HG03108 (cell line): ENCODE measurements at regions not wholly inside any gene's neighbourhood (a gene's known extent, or its start where the extent isn't known, plus 50 kb on each side); places are given as distances from the start of the nearest gene placed in this dataset.

Experiments
- ATAC-seq: cut with Tn5 transposase; IDR thresholded peaks from one replicate; pipeline ENCODE4 v1.9.1; 2021; ENCODE audit warnings: moderate library complexity; ENCODE audit not compliant: unreplicated experiment

DNA sequence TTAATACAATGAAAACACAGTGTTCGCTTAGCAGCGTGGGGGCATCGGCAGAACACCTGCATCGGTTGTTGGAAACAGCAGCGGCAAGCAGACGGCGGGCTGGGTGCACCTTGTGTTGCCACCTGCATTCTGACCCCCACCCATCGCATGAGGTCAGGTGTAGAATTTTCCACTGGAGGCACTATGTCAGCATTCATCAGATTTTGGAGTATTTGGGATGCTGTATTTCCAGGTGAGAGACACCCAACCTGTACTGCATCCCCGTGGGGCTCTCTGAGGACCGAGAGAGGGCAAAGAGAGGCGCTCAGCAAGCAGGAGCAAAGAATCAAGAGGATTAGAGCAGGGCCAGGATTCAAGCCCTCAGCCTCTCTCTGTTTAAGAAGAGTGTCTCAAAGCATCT is 116.4 kb upstream of the MGMT start:
- ATAC-seq: no peak

DNA sequence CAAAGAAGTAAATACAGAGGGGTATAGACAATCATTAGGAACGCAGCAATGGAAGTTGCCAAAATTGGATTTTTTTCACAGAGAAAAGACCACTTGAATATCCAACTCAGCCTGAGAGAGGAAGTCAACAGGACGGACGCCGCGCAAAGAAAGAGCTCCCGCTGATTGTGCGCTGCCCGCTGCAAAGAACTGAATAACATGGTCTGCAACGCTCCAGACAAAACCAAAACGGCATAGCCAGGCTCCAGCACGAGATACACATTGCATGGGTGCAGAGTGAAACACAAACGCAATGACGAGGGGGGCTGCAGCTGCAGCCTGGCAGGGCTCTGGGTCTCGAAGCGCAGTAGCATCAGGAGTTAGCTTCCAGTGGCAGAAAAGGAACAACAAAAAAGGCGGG is 113.9 kb upstream of the MGMT start:
- ATAC-seq: no peak

DNA sequence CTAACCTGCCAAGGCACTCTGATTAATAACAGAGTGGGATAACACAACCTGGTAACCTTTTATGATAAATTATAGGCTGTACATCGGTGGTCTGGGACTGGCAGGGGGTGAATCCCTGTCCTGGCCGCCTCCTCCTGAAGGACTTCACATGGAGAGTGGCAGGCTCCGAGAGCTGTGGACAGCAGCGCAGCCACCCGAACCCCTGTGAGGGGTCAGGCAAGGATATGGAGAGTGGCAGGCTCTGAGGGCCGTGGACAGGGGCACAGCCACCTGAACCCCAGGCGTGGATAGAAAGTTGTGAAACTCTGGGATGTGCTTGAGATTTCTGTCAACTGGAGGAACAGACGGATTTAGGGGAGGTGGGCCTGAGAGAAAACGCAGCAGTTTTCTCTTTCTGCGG is 107.0 kb upstream of the MGMT start:
- ATAC-seq: no peak

DNA sequence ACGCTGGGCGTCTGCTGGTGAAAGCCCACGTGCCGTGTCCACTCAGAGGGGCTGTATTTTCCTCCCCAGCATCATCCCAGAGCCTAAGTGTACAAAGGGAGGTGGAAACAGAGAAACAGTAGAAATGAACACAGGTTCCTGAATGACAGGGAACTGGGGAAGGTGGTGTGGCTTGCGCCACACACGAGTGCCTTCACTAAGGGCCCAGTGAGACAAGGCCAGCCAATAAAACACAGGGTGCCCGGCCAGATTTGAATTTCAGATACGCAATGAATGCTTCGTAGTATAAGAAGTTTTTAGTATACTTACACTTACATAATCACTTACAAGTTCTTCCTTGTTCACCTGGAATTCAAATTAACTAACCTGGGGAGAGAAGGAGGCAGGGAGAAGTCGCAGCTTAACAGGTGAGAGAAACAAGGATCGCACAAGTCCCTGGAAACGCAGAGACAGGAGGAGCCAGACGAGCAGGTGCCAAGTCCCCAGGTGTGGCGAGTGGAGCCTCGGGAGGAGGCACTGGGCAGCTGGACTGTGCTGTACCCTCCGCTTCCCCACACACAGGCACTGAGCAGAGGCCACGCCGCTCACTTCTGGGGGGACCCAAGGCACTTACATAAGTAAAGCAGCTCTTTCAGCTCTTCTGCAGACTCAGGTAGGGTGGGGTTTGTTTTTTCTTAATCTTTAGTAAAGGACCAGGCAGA is 105.2 kb upstream of the MGMT start:
- ATAC-seq: no peak

DNA sequence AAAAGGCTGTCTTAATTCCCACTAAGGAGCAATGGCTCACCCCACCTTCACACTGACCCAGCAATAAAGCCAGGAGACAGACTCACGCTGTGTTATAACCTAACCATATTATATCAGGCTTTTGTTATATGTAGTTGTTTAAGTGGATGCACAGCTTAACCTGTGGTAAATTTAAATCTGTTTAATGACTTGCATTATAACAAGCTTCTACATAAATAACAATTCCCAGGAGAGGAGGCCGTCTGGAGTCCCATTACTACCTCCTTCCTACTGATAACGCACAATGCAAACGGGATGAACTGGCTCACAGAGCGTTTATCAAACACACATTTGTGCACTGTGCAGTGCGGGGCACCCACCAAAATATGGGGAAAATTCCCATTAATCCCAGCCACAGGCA is 102.1 kb upstream of the MGMT start:
- ATAC-seq: no peak

DNA sequence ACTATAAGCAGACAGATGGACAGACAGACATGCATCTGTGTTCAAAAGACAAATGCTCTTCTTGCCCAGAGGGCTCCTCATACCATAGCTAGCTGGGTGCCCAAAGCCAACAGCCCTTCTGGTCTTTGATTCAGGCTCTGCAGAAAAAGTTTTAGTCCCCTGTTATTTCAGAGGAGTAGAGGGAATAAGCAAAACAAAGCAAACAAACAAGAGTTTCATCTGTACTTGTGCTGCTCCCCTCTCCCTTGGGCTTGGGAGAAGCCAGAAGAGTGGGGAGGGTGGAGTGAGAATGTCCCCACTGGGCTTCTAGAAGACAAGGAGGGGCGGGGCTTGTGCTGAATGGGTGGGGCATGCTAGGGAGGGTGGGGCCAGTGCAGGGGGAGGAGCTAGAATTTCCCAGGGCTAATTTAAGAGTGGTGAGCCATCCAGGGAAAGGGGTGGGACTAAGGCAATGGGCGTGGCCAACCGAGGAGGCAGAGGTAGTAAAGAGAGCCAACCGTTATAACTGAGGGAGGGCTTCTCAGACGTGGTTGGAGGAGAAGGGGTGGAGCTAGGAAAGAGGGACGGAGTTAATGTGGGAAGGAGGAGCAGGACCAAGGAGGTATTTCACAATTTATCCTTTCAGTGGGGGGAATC is 101.2 kb upstream of the MGMT start:
- ATAC-seq: no peak

DNA sequence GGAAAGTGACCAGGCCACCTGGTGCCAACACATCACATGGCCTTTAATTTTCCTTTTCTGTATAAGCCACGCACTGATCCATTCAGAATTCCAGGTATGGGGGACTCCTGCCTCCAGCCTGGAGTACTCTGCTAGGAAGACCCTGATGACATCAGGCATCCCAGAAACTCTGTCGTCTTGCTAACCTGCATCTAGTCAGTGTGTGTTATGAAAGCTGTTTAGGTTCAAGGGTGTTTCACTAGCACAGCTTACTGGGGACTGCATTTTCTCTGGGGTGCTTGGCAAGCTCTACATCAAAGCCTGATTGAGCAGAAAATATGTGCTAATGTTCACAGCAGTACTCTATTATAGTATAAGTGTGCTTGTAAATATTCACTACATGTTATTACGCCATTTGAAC is 100.6 kb upstream of the MGMT start:
- ATAC-seq: no peak

DNA sequence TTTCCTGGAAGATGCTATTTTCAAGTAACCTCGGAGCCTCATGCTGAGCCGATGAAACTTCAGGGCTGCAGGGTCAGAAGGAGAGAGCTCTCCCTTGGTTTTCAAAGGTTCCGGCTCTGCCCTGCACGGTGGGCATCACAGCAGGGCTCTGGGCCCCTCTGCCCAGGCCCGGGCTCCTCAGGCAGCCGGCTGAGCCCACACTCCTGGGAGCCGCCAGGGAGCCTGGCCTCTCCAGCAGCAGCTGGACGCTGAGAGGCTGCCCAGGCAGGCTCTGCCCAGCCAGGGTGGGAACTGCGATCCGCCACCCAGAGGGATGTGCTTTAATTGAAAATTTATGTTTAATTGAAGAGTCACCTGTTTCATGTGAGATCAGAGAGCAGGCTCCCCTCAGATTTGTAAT is 97.5 kb upstream of the MGMT start:
- no peak for ATAC-seq

DNA sequence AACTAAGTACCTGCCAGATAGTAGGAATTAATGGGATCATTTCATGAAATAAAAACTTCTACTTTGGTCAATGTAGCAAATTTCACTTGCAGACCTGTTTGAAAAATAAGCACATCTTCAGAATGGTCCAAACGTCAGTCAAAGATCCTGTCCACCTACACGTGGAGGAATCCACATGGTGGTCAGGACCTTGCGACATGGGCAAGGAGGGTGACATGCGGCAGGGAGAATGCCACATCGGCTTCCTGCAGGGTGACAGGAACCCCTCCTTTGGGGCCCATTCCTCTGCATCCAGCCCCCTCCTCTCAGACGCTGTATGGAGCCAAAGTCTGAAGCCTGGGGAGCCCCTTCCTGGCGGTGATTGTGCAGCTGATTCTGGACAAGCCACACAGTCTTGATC is 95.5 kb upstream of the MGMT start:
- no peak for ATAC-seq

DNA sequence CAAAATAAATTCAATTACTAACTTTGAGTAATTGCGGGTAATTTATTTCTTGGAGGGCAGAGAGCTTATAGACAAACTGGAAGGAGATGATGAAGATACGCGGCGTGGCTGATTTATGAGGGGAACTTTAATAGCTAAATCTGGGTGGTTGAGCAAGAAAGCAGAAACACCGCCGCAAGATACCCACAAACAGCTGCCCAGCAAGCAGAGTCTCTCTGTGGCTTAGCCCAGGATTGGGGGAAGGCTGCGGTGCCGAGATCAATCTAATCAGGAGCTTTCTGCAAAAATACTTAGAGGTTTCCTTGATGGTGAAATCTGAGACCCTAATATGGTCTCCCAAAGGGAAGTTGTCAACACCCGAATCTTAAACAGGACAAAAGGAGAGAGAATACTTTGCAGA is 94.9 kb upstream of the MGMT start:
- no peak for ATAC-seq

DNA sequence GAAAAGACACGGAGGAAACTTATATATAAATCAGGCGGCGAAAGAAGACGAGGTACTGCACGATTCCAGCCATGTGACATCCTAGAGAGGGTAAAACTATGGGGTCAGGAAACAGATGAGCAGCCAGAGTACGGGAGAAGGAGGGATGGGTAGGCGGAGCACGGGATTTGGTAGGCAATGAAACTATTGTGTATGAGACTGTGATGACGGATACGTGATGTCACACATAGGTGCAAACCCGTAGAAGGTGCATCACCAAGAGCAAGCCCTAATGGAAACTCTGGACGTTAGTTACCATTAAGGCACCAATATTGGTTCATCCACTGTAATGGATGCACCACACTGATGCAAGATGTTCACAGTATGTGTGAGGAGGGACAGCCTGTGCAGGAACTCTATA is 93.8 kb upstream of the MGMT start:
- ATAC-seq: no peak

DNA sequence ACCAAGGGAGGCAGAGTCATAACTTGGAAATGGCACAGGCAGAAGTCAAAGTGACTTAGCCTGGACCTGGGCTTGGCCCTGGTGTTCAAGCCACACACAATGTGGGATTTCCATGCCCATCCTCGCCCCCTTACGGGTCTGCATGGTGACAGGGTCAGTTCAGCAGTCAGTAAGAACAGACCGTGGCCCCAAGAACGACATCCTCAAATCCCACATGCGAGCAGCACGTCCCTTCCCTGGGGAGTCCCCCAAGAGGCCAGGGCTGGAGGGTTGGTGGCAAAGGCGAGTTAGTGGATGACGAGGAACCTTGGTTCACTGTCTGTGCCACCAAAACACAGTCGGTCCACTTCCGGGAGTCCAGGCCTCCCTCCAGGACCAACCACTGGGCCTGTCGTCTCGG is 93.3 kb upstream of the MGMT start:
- no peak for ATAC-seq

DNA sequence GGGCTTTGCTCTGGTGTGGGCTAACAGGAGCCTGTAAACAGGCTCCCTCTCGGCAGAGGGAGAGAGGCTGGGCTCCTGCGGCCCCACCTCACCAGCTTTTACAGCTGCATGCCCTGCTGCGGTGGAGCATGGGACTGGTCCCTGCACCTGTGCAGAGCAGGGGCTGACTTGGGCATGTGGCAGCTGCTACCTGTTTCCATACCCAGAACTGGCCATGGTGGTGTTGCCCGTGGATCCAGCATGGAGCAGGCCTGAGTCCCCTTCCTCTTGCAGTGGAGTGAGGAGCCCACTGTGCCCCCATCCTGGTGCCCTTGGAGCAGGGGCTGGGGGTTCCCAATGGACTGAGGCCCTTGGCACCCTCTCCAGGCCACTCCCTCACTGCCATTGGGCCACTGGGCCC is 91.9 kb upstream of the MGMT start:
- ATAC-seq: no peak

DNA sequence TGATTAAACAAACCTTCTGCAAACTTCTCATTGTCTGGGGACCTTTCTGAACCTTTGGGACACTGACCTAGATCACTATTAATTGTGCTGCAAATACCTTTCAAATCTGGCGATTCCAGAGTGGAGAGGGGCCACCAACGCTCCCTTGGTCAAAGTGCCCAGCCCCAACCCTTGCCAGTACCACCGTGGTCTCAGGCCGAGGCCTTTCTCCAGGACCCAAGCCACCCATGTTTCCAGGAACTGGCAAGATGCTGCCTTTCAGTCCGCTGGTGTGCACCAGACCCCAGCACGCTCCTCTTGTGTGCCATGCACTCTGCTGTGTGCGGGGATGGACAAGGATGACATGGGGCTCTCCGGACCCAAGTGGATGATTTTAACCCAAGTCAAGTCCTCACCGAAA is 91.1 kb upstream of the MGMT start:
- ATAC-seq: no peak

DNA sequence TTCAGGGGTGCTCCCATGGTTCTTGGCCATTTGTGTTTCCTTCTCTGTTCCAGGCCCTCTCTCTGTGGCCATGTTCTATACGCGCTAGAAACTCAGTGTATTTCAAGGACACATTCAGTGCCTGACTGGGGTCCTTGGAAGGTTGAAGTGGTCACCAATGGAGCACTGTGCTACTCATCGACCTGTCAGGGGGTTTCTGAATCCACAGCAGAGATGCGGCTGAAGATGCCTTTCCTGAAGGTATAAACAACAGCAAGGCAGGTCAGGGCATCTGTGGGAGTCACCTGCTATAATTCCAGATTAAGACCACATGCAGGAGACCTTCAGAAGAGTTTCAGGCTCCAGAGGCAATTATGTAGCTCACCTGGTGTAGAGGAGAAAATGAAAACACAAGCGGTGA is 86.8 kb upstream of the MGMT start:
- ATAC-seq: no peak

DNA sequence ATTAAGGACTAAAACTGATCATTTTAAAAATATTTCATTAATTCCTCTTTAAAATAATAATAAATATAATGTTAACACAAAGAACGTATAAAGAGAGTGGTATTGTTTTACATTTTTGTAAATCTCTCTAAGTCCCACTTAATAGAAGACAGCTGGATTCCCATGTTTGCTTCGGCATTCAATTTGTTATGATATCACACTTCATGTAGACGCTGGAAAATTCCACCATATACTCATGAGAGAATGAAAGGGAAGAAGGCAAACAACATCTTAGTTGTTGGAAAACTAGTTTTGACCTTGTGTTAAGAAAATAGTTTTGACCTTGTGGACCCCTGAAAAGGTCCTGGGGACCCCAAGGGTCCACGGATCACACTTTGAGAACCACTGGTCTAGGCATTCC is 85.3 kb upstream of the MGMT start:
- no peak for ATAC-seq

DNA sequence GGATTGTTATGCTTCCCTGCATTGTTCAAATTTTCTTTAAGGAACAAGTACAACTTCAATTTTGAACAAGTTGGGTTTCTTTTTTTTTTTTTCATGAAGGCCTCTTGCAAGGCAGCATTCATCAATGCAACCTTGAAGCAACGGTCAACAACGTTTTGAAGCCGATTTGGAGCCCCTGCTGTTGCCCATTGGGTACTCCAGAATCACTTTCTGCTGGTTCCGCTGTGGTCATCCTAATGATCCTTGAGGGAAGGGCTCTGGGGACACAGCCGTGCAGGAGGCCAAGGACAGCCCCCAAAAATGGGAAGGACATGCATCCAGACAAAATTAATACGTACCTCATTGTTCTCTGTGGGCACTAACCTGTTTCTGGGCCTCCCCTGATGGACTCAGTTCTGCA is 84.6 kb upstream of the MGMT start:
- ATAC-seq: no peak

DNA sequence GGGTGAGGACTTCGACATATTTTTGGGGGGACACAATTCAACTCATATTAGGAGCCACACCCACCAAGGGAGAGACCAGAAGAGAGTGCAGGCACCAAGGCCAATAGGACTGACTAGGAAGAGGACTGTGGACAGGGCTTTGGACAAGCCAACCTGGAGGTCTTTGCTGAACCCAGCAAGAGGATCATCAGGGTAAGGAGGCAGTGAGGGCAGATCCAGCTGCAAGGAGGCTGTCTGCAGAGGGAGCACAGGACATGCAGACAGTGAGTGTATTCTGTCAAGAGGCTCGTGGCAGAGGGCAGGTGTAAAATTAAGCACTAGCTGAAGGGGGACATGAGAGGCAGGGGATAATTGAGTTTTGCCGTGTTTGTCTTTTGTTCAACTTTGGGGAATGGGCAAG is 83.4 kb upstream of the MGMT start:
- no peak for ATAC-seq

DNA sequence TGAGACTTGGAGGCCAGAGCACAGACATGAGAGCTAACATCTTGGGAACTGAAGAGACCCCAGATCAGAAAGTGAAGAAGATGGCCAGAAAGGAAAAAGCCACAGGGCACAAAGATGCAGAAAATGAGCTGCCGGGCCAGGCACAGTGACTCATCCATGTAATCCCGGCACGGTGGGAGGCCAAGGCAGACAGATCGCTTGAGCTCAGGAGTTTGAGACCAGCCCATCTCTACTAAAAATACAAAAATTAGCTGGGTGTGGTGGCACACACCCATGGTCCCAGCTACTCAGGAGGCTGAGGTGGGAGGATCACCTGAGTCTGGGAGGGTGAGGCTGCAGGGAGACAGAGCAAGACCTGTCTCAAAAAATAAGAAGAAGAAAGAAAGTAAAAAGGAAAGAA is 81.4 kb upstream of the MGMT start:
- ATAC-seq: no peak

DNA sequence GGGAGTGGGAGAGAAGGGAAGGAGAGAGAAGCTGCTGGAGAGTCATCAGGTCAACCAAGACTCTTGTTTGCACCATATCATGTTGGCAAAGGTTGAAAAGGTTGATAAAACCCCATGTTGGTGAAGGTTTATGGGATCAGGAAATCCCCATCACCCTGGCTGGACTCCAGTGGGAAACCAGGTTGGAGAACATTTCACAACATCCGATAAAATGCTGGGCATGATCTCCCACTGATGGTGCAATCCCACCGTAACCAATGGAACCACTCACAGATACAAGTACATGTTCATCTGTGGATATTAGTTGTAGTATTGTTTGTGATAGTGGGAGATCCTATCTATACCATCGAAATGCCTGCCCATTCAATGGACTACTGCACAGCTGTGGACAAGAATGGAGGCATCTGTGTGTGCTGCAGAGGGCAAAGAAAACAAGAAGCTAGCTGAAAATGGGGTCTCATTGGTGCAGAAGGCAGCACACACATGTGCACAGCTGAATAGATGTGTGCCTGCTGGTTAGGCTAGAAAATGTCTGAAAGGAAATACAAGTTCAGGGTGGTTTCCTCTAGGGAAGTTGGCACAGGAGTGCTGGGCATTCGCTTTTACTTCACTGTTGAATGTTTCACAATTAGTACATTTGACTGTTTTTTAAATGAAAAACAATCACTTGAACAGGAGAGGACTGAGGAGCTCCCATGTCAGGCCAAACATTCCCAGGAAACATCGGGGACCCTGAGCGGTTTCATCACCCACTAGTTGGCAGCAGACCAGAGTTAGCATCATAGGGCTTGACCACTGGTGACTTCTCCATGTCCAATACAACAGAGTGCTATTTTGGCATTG is 80.4 kb upstream of the MGMT start:
- ATAC-seq: no peak

DNA sequence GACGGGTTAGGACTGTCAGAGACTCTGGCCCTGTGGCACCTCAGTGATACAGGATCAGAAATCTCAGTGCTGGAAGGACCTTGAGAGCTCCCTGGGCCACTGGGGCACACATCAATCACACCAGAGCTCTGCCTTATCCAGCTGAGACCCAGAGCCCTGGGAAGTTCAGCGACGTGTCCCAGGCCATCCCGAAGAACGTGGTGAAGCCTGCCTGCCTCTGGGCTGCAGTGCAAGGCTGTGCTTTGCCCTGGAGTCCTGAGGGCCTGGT is 79.8 kb upstream of the MGMT start:
- ATAC-seq: no peak

DNA sequence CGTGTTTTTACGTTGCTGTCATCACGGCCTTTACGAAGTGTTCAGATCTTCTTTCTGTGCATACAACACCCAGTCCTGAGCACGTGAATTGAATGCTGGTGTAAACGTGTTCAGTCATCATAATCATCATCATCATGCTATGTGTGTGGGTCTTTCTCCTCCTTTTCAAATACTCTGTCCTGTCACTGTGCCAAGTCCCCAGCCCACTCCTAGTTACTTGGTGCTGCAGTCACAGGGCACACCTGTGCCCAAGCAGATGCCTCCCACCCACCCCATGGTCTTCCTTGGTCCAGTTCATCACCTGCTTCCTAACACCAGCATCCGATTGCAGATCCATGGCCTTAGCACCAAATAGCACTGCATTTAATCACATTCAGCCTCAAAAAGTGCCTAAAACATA is 78.6 kb upstream of the MGMT start:
- ATAC-seq: no peak

DNA sequence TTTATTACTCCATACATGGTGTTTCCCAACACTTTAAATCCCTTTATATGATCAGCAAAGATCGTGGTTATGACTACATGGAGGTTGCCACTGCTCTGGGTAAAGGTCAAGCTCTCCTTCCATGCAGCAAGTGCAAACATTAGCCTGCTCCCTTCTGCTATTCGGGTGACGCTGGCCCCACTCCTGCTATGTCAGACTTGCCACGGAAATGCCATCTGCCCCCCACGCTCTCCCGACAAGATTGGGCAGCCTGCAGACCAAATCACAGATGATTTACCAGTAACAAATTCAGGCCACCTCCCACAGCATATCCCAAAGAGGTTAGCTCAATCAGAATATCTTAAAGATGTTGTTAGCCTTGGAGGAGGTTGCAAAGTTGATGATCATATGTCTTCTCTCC is 77.8 kb upstream of the MGMT start:
- ATAC-seq: no peak
